Keratinocyte (primary cell): ENCODE measurements at regions not wholly inside any gene's neighbourhood (a gene's known extent, or its start where the extent isn't known, plus 50 kb on each side); places are given as distances from the start of the nearest gene placed in this dataset.

Experiments used
- DNase-seq: peaks from one replicate; pipeline ENCODE4 v3.0.0-alpha.2; 2011; ENCODE audit warnings: low read depth, missing footprints, low spot score
- FAIRE-seq: peaks from 2 replicates; lab custom pipeline; 2011; peaks lifted over from hg19 to GRCh38; lab: Jason Lieb, UNC
- H2AFZ ChIP-seq: 2 replicates; pipeline ENCODE4 v1.6.0; 2012; ENCODE audit warnings: low read length, control low read depth, inconsistent platforms; ENCODE audit not compliant: control insufficient read depth
- H3K27ac ChIP-seq: 2 replicates; pipeline ENCODE4 v1.5.1; 2011; ENCODE audit warnings: low read length; ENCODE audit not compliant: control insufficient read depth, insufficient read depth
- H3K27me3 ChIP-seq: 3 replicates; pipeline ENCODE4 v1.6.0; 2011; ENCODE audit warnings: low read length; ENCODE audit not compliant: control insufficient read depth, insufficient read depth; ENCODE audit errors: extremely low read depth
- H3K36me3 ChIP-seq, 2 experiments: 2 replicates in 1 of 2; 3 replicates in 1 of 2; pipeline ENCODE4 v1.5.1; 2011; ENCODE audit warnings: low read length in 2 of 2, mild to moderate bottlenecking in 1 of 2; ENCODE audit not compliant: control insufficient read depth in 2 of 2, insufficient read depth in 2 of 2; ENCODE audit errors: extremely low read depth in 1 of 2
- H3K4me1 ChIP-seq: 3 replicates; pipeline ENCODE4 v1.5.1; 2011; ENCODE audit warnings: low read length; ENCODE audit not compliant: control insufficient read depth, insufficient read depth; ENCODE audit errors: extremely low read depth
- H3K4me2 ChIP-seq: 3 replicates; pipeline ENCODE4 v1.6.0; 2011; ENCODE audit warnings: low read depth, low read length; ENCODE audit not compliant: control insufficient read depth, insufficient read depth; ENCODE audit errors: extremely low read depth
- H3K4me3 ChIP-seq, 3 experiments: fragments of 200-600 bp in 1 of 3; sonication (generic) in 1 of 3; 2 replicates in 2 of 3; 3 replicates in 1 of 3; pipeline ENCODE4 v1.5.1; 2011 to 2016; ENCODE audit warnings: low read length in 3 of 3, mild to moderate bottlenecking in 3 of 3, control low read depth in 2 of 3, inconsistent platforms in 1 of 3, low read depth in 1 of 3, mixed read lengths in 1 of 3, mixed run types in 1 of 3, moderate library complexity in 1 of 3; ENCODE audit not compliant: control insufficient read depth in 2 of 3, insufficient read depth in 2 of 3; ENCODE audit errors: extremely low read depth in 1 of 3
- H3K79me2 ChIP-seq: 2 replicates; pipeline ENCODE4 v1.6.0; 2012; ENCODE audit warnings: low read length; ENCODE audit not compliant: control insufficient read depth, insufficient read depth
- H3K9ac ChIP-seq: 3 replicates; pipeline ENCODE4 v1.6.0; 2011; ENCODE audit warnings: low read length; ENCODE audit not compliant: control insufficient read depth, insufficient read depth; ENCODE audit errors: extremely low read depth
- H3K9me1 ChIP-seq: 3 replicates; pipeline ENCODE4 v1.6.0; 2011; ENCODE audit warnings: low read length; ENCODE audit not compliant: control insufficient read depth, insufficient read depth; ENCODE audit errors: extremely low read depth
- H3K9me3 ChIP-seq: 2 replicates; pipeline ENCODE4 v1.5.1; 2012; ENCODE audit warnings: low read depth, low read length; ENCODE audit not compliant: control insufficient read depth
- H4K20me1 ChIP-seq: 3 replicates; pipeline ENCODE4 v1.6.0; 2011; ENCODE audit warnings: low read length; ENCODE audit not compliant: control insufficient read depth, insufficient read depth; ENCODE audit errors: extremely low read depth
- CTCF ChIP-seq, 3 experiments: IDR thresholded peaks in 1 of 3; conservative IDR thresholded peaks in 1 of 3; optimal IDR thresholded peaks in 1 of 3; 2 replicates in 2 of 3; 3 replicates in 1 of 3; pipeline versions ENCODE3 to v1.5.1; 2011; ENCODE audit warnings: low read length in 3 of 3, mild to moderate bottlenecking in 3 of 3, moderate library complexity in 2 of 3, control low read depth in 1 of 3, inconsistent platforms in 1 of 3; ENCODE audit not compliant: insufficient read depth in 2 of 3; ENCODE audit errors: extremely low read depth in 1 of 3
- EZH2 ChIP-seq: IDR thresholded peaks from one replicate; pipeline ENCODE4 v1.6.1; 2012; ENCODE audit warnings: inconsistent platforms, mild to moderate bottlenecking, low read length, moderate library complexity
- dilution Hi-C: fragments of 300-500 bp; cut with MboI; formaldehyde crosslinking; loops from one replicate; pipeline ENCODE4 v1.7.0; 2020; ENCODE audit warnings: low sequenced_read_pairs; ENCODE audit not compliant: extremely low pct_ligation_motif_present

GRCh38 chr6:126091466-126091865 is 105.1 kb downstream of the TRMT11 start:
- H3K9me3 ChIP-seq = no peaks in the 10 kb centered on the region
- TF ChIP-seq CTCF (optimal IDR thresholded peaks at IDR 0.05 in 1 of 3, IDR thresholded peaks at IDR 0.05 in 1 of 3, conservative IDR thresholded peaks at IDR 0.05 in 1 of 3; ENCODE audit: extremely low read depth in 1 of 3, insufficient read depth in 2 of 3, low read length in 3 of 3) (no peak), EZH2 (no peak)
- H3K4me1 ChIP-seq = no peaks in the 10 kb centered on the region
- H3K27ac ChIP-seq = no peak overlapping the region
- dilution Hi-C loops = no loop called here
- H3K27me3 ChIP-seq = no peaks in the 10 kb centered on the region
- no peak overlapping the region for H2AFZ ChIP-seq
- no peaks in the 10 kb centered on the region for H3K36me3 ChIP-seq
- H3K4me2 ChIP-seq = no peak overlapping the region
- H3K9me1 ChIP-seq = no peaks in the 10 kb centered on the region
- DNase-seq (no peak), FAIRE-seq (no peak)
- no peaks in the 10 kb centered on the region for H3K79me2 ChIP-seq
- H3K4me3 ChIP-seq = no peak overlapping the region
- no peak overlapping the region for H3K9ac ChIP-seq
- no peaks in the 10 kb centered on the region for H4K20me1 ChIP-seq

- Histone ChIP-seq H3K4me2 (no peak overlapping the region), H4K20me1 (no peaks in the 10 kb centered on the region), H3K4me1 (no peaks in the 10 kb centered on the region), H3K9me3 (no peaks in the 10 kb centered on the region), H3K27me3 (no peaks in the 10 kb centered on the region), H3K4me3 (no peak overlapping the region), H3K79me2 (no peaks in the 10 kb centered on the region), H3K9me1 (no peaks in the 10 kb centered on the region), H3K36me3 (no peaks in the 10 kb centered on the region), H3K27ac (no peak overlapping the region), H3K9ac (no peak overlapping the region), H2AFZ (no peak overlapping the region)
- dilution Hi-C loops = no loop called here
- DNase-seq (no peak), FAIRE-seq (no peak)
- no peak for TF ChIP-seq CTCF (optimal IDR thresholded peaks at IDR 0.05 in 1 of 3, IDR thresholded peaks at IDR 0.05 in 1 of 3, conservative IDR thresholded peaks at IDR 0.05 in 1 of 3; ENCODE audit: extremely low read depth in 1 of 3, insufficient read depth in 2 of 3, low read length in 3 of 3)
- TF ChIP-seq EZH2 = no peak
Observed at GRCh38 chr6:126093108-126093507, 106.8 kb downstream of the TRMT11 start.
